SJSA1 (cell line): ENCODE measurements at regions not wholly inside any gene's neighbourhood (a gene's known extent, or its start where the extent isn't known, plus 50 kb on each side); places are given as distances from the start of the nearest gene placed in this dataset.
"Not testable (repeated sequence)": the region's sequence is repeated elsewhere in the genome, so short reads cannot be mapped to it uniquely, and the experiment has no call there.

Experiments used
- DNase-seq, 2 experiments: peaks; one replicate each; pipeline ENCODE4 v3.0.0-alpha.2; 2015 to 2020; ENCODE audit warnings: low spot score in 2 of 2, low read depth in 1 of 2
- H3K27ac ChIP-seq: fragments of 250-450 bp; sonication (Bioruptor Pico); 2 replicates; pipeline ENCODE4 v1.5.1; 2020; ENCODE audit warnings: mild to moderate bottlenecking, moderate library complexity
- H3K27me3 ChIP-seq: fragments of 250-450 bp; sonication (Bioruptor Pico); replicated peaks from 2 replicates; pipeline ENCODE4 v1.5.1; 2020; ENCODE audit warnings: mild to moderate bottlenecking, moderate library complexity
- H3K36me3 ChIP-seq: fragments of 250-450 bp; sonication (Bioruptor Pico); 2 replicates; pipeline ENCODE4 v1.5.1; 2020; ENCODE audit warnings: mild to moderate bottlenecking
- H3K4me1 ChIP-seq: fragments of 250-450 bp; sonication (Bioruptor Pico); replicated peaks from 2 replicates; pipeline ENCODE4 v1.6.1; 2021; ENCODE audit warnings: mild to moderate bottlenecking
- H3K4me3 ChIP-seq: fragments of 250-450 bp; sonication (Bioruptor Pico); 2 replicates; pipeline ENCODE4 v1.5.1; 2020; ENCODE audit warnings: mild to moderate bottlenecking
- H3K9me3 ChIP-seq: fragments of 250-450 bp; sonication (Bioruptor Pico); replicated peaks from 2 replicates; pipeline ENCODE4 v1.5.1; 2020; ENCODE audit warnings: mild to moderate bottlenecking

DNA sequence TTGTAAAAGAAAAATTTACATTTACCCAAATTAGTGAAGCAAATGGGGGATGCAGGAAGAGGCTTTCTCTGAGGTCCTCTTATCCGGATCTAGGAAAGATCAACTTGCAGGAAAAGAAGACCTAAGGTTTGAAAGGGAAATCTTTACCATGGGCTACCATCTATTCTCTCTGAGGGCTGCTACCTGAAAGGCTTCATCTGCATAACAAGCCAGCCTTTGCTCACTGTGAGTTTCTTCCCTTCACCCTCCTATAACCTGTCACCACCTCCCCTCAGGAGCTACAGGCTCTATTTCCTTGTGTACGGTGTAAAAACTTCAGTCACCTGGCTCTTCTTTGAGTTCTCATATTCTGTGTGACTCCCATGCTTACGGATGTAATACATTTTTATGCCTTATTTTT lies 118.6 kb upstream of the BEND4 start:
- no peaks in the 10 kb centered on the region for H3K9me3 ChIP-seq
- H3K27ac ChIP-seq = no peak overlapping the region
- H3K27me3 ChIP-seq = no peaks in the 10 kb centered on the region
- DNase-seq = no peak
- H3K4me1 ChIP-seq = no peaks in the 10 kb centered on the region
- H3K4me3 ChIP-seq = no peak overlapping the region
- no peaks in the 10 kb centered on the region for H3K36me3 ChIP-seq

GRCh38 chr4:42277291-42277690 lies 120.0 kb upstream of the SHISA3 start:
- H3K27me3 ChIP-seq = no peaks in the 10 kb centered on the region
- H3K36me3 ChIP-seq = no peaks in the 10 kb centered on the region
- DNase-seq = no peak

DNA sequence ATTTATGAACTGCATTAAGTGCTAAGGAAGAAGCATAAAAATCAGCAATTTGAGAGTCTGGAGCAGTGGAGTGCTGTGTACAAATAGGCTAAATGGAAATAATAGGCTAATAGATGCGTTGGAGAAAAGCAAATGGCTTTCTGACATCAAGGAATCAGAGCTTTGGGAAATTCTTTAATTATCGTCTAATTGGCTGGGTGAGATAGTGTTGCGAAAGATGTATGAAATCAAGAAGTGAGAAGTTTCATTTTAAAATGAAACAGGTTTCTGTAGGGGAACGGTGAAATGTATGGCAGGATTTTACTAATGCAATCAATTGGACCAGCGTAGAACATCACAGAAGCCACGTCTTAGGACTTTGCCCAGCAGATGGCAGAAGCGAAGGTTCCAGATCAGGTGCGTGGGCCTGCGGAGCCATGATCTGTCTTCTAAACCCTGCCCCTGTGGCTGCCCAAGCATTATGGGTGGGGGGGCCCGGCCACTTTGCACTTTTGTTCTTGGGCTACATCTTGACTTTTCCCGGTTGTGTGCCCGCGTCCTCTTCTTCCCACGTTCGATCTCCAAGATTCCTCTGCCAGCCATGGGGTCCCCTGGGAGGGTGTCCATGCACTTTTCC lies 118.5 kb upstream of the SHISA3 start:
- Histone ChIP-seq H3K4me1 (no peaks in the 10 kb centered on the region), H3K27ac (no peak overlapping the region), H3K36me3 (no peaks in the 10 kb centered on the region), H3K9me3 (no peaks in the 10 kb centered on the region), H3K27me3 (no peaks in the 10 kb centered on the region), H3K4me3 (no peak overlapping the region)
- DNase-seq = no peak

More at GRCh38 chr4:42277291-42277690, 120.0 kb upstream of the SHISA3 start:
- Histone ChIP-seq H3K9me3 (no peaks in the 10 kb centered on the region), H3K4me3 (no peak overlapping the region), H3K4me1 (no peaks in the 10 kb centered on the region), H3K27ac (no peak overlapping the region)

DNA sequence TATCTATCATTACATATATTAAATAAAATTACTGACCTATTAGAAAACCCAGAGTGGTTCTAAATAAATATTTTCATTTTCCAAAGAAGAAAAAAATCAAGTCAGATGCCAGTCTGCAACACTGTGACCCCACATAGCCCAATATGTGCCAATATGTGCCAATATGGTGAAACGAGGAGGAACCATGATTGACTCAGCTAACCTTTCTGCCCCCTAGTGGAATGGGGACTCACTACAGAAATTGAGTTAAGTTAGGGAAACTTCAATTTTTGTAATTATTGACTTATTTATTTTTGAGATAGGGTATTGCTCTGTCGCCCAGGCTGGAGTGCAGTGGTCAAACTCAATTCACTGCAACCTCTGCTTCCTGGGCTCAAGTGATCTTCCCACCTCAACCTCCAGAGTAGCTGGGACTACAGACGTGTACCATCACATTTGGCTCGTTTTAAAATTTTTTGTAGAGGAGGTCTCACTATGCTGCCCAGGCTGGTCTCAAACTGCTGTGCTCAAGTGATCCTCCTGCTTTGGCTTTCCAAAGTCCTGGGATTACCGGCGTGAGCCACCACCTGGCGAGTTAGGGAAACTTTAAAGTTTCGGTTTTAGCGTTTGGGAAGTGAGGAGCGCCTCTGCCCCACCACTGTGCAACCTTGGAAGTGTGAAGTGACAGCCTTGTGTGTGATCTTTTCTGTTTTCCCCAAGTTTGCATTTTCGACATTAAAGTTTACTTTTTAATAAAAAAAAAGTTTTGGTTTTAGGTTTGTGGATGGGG lies 116.8 kb upstream of the SHISA3 start:
- H3K9me3 ChIP-seq = no peaks in the 10 kb centered on the region
- H3K4me1 ChIP-seq = no peaks in the 10 kb centered on the region
- no peak overlapping the region for H3K27ac ChIP-seq
- no peaks in the 10 kb centered on the region for H3K27me3 ChIP-seq
- no peak overlapping the region for H3K4me3 ChIP-seq
- DNase-seq = no peak
- no peaks in the 10 kb centered on the region for H3K36me3 ChIP-seq

DNA sequence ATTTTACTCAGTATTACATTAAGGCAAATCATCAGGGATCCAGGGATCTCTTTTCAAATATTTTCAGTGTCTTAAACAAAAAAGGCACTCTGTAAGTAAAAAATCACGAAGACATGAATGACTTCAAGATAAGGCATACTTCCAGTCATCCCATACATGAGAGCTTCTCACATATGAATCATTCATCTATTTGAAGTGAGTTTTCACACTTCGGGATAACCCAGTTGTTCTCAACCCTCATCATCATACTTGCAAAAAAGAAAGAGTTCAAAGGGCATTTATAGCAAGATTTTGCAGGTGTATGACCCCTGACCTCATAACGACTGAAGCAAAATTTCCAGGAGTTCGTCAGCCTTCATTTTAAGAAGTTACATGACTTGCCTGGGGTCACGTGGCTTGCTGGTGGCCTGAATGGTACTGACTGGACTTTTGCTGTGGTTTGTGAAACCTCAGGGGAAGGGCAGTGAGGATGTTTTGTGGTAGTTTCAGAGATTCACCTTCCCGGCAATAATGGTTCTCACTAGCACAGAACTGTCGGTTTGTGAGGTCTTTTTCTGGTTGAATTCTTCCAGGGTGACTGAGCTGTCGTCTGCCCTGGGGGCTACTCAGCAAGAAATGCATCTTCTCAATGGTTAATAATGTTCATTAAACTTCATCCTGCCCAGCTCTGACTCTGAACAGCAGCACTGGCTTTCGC lies 115.8 kb upstream of the SHISA3 start:
- Histone ChIP-seq H3K4me3 (no peak overlapping the region), H3K27me3 (no peaks in the 10 kb centered on the region), H3K36me3 (no peaks in the 10 kb centered on the region), H3K27ac (no peak overlapping the region), H3K9me3 (no peaks in the 10 kb centered on the region), H3K4me1 (no peaks in the 10 kb centered on the region)
- no peak for DNase-seq

GRCh38 chr4:42282081-42282901 lies 115.0 kb upstream of the SHISA3 start:
- no peak overlapping the region for H3K27ac ChIP-seq
- no peaks in the 10 kb centered on the region for H3K9me3 ChIP-seq
- H3K4me3 ChIP-seq = no peak overlapping the region
- H3K27me3 ChIP-seq = no peaks in the 10 kb centered on the region
- H3K4me1 ChIP-seq = no peaks in the 10 kb centered on the region
- DNase-seq = peak in 1 of 2 experiments; percentile 6
- H3K36me3 ChIP-seq = no peaks in the 10 kb centered on the region

GRCh38 chr4:42284030-42284429 lies 113.3 kb upstream of the SHISA3 start:
- Histone ChIP-seq H3K27me3 (no peaks in the 10 kb centered on the region), H3K4me1 (no peaks in the 10 kb centered on the region), H3K36me3 (no peaks in the 10 kb centered on the region), H3K4me3 (no peak overlapping the region), H3K27ac (no peak overlapping the region), H3K9me3 (no peaks in the 10 kb centered on the region)
- DNase-seq = no peak

- H3K4me3 ChIP-seq, DNase-seq, H3K36me3 ChIP-seq, H3K27ac ChIP-seq, H3K27me3 ChIP-seq, H3K9me3 ChIP-seq, H3K4me1 ChIP-seq: not testable (repeated sequence)
Observed at GRCh38 chr4:42288876-42289275, 108.4 kb upstream of the SHISA3 start.

- not testable (repeated sequence) for H3K27me3 ChIP-seq, H3K36me3 ChIP-seq, H3K9me3 ChIP-seq, H3K4me1 ChIP-seq, DNase-seq, H3K27ac ChIP-seq, H3K4me3 ChIP-seq
Observed at GRCh38 chr4:42292192-42292591, 105.1 kb upstream of the SHISA3 start.

DNA sequence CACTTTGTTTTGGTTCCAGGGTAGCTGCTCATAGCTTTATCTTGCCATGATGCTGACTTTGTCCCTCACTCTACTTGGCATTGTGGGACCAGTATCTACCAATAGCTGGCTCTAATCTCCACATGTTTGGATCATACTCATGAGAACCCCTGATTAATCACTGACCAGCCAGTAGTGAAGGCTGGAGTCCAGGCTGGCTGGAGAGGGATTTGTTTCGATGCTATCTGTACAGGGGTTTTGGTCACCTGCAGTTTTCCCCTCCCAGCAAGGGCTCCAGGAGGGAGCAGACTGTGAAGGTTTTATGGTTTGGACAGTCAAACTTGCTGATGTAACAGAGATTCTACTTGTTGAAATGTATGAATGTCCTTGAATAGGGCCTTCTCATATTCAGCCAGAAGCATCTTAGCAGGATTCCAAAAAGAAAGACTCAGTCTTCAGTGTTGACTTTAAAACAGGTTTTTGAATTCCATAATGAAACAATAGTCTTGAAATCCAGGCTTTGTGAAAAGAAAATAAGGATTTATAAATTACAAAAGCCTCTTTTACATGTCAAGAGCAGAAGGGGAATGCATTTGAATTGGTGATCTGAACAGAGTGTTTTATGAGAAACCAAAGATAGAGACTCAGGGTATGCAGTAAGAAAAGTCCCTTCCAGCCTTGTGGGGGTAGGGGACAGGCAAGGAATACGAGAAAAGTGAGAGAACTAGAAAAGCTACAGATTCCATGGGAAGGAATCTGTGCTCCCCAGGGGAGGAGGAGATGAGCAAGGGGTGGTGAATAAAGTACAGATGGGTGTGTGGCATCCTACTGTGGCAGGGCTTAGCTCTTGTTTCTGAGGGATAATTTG lies 103.1 kb upstream of the SHISA3 start:
- Histone ChIP-seq H3K4me3 (no peak overlapping the region), H3K36me3 (no peaks in the 10 kb centered on the region), H3K27ac (no peak overlapping the region), H3K4me1 (no peaks in the 10 kb centered on the region), H3K9me3 (no peaks in the 10 kb centered on the region), H3K27me3 (no peaks in the 10 kb centered on the region)
- DNase-seq = no peak

DNA sequence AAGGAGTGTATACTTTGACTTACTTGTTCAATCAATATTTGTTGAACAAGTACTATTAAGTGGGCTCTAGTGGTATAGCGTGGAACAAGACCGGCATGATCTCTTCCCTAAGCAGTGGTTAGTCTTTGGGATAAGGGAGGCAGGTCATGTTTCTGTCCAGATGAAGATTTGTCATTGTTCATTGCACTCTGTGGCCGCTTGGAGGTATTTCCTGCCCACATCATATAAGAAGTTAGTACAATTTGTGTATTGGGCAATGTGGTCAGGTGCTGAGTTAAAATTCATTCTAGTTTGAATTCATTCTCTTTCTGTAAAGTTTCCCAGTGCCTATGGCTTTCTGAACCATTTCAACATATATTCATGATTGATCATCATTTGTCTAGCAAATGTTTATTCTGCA lies 101.1 kb upstream of the SHISA3 start:
- no peaks in the 10 kb centered on the region for H3K4me1 ChIP-seq
- H3K27ac ChIP-seq = no peak overlapping the region
- H3K4me3 ChIP-seq = no peak overlapping the region
- no peaks in the 10 kb centered on the region for H3K36me3 ChIP-seq
- DNase-seq = no peak
- no peaks in the 10 kb centered on the region for H3K27me3 ChIP-seq
- H3K9me3 ChIP-seq = no peaks in the 10 kb centered on the region

- Histone ChIP-seq H3K4me3 (no peak overlapping the region), H3K27ac (no peak overlapping the region), H3K4me1 (no peaks in the 10 kb centered on the region), H3K9me3 (no peaks in the 10 kb centered on the region), H3K36me3 (no peaks in the 10 kb centered on the region), H3K27me3 (no peaks in the 10 kb centered on the region)
- DNase-seq = no peak
Observed at GRCh38 chr4:42302348-42302747, 94.9 kb upstream of the SHISA3 start.
